Lung (tissue), 11 donors: ENCODE measurements at regions not wholly inside any gene's neighbourhood (a gene's known extent, or its start where the extent isn't known, plus 50 kb on each side); places are given as distances from the start of the nearest gene placed in this dataset.

ENCODE experiments used
- ATAC-seq: fragments of 200-7000 bp; cut with Tn5 transposase; one replicate; pipeline ENCODE4 v1.9.1; 2020; ENCODE audit warnings: moderate number of reproducible peaks; ENCODE audit not compliant: insufficient read depth, low FRiP score
- DNase-seq, 3 donors: peaks; one replicate each; pipeline ENCODE4 v3.0.0-alpha.2; 2013 to 2017
- H3K27ac ChIP-seq, 2 donors: one replicate each; pipeline ENCODE4 v1.5.1; 2013; ENCODE audit warnings: mild to moderate bottlenecking in 2 of 2, moderate library complexity in 2 of 2, control low read depth in 1 of 2, inconsistent platforms in 1 of 2, low read depth in 1 of 2, low read length in 1 of 2
- H3K27me3 ChIP-seq, 3 donors: one replicate each; pipeline ENCODE4 v1.5.1; 2013; ENCODE audit warnings: low read length in 2 of 3; ENCODE audit not compliant: control insufficient read depth in 3 of 3, insufficient read depth in 3 of 3
- H3K36me3 ChIP-seq, 4 donors: one replicate each; pipeline ENCODE4 v1.5.1; 2013; ENCODE audit warnings: low read length in 4 of 4, mild to moderate bottlenecking in 1 of 4, moderate library complexity in 1 of 4; ENCODE audit not compliant: control insufficient read depth in 4 of 4, insufficient read depth in 4 of 4
- H3K4me1 ChIP-seq, 5 donors: one replicate each; pipeline ENCODE4 v1.5.1; 2013; ENCODE audit warnings: low read length in 5 of 5, mild to moderate bottlenecking in 2 of 5, moderate library complexity in 1 of 5; ENCODE audit not compliant: control insufficient read depth in 5 of 5, insufficient read depth in 5 of 5
- H3K4me3 ChIP-seq: one replicate; pipeline ENCODE4 v1.5.1; 2013; ENCODE audit warnings: mild to moderate bottlenecking, control low read depth, moderate library complexity
- H3K9ac ChIP-seq, 2 donors: one replicate each; pipeline ENCODE4 v1.5.1; 2013; ENCODE audit warnings: low read length in 2 of 2, control low read depth in 1 of 2; ENCODE audit not compliant: insufficient read depth in 1 of 2
- H3K9me3 ChIP-seq, 4 donors: one replicate each; pipeline ENCODE4 v1.5.1; 2013; ENCODE audit warnings: low read length in 3 of 4, mild to moderate bottlenecking in 1 of 4, moderate library complexity in 1 of 4; ENCODE audit not compliant: control insufficient read depth in 4 of 4, insufficient read depth in 3 of 4
- CTCF ChIP-seq: IDR thresholded peaks from 2 replicates; pipeline ENCODE4 v1.5.1; 2012; ENCODE audit warnings: mild to moderate bottlenecking; ENCODE audit errors: control extremely low read depth, extremely low read depth
- WGBS, 2 donors: extraction: QIAGEN DNeasy Blood & Tissue Kit; methylation state at CpG; one replicate each; pipeline ENCODE4 v1.1.7; 2013; 5-methylcytosine and 5-hydroxymethylcytosine counted together
- donor health status: control.
- donor health status: control.
- donor health status: Bipolar disorder and iron deficiency.
- donor health status: healthy.
- donor health status: DM: yes; HTN: yes; CAD: no.

- DNase-seq (no peak), ATAC-seq (no peak)
- Histone ChIP-seq H3K9me3 (peaks cover 0 to 8% (median 0%) of the 10 kb centered on the region in 4 donors), H3K4me1 (no peaks in the 10 kb centered on the region), H3K9ac (no peak overlapping the region), H3K27ac (no peak overlapping the region), H3K4me3 (no peak overlapping the region), H3K27me3 (no peaks in the 10 kb centered on the region), H3K36me3 (no peaks in the 10 kb centered on the region)
- 92 to 94% methylated on average over 3 of the region's 3 CpGs for whole genome bisulfite sequencing, 2 donors
- TF ChIP-seq CTCF: no peak
Measured at GRCh38 chr5:14986413-14986812, 114.8 kb upstream of the ANKH start.

- Histone ChIP-seq H3K9ac (no peak overlapping the region), H3K36me3 (no peaks in the 10 kb centered on the region), H3K4me3 (no peak overlapping the region), H3K27ac (no peak overlapping the region), H3K4me1 (no peaks in the 10 kb centered on the region), H3K27me3 (no peaks in the 10 kb centered on the region), H3K9me3 (peaks cover 0 to 8% (median 0%) of the 10 kb centered on the region in 4 donors)
- TF ChIP-seq CTCF: no peak
- DNase-seq (no peak), ATAC-seq (no peak)
- WGBS, 2 donors: 57 to 67% methylated on average over 6 of the region's 6 CpGs
Measured at GRCh38 chr5:14983666-14984441, 112.3 kb upstream of the ANKH start.

- no peaks in the 10 kb centered on the region for H3K4me1 ChIP-seq
- H3K27ac ChIP-seq: no peak overlapping the region
- 88 to 95% methylated on average over 2 of the region's 2 CpGs for WGBS, 2 donors
- no peaks in the 10 kb centered on the region for H3K27me3 ChIP-seq
- H3K36me3 ChIP-seq: no peaks in the 10 kb centered on the region
- ATAC-seq: no peak
- H3K9me3 ChIP-seq: peaks cover 0 to 5% (median 0%) of the 10 kb centered on the region in 4 donors
- H3K9ac ChIP-seq: no peak overlapping the region
- H3K4me3 ChIP-seq: no peak overlapping the region
- no peak for TF ChIP-seq CTCF
- DNase-seq: no peak
Measured at GRCh38 chr5:14980698-14981097, 109.1 kb upstream of the ANKH start.
